CD14-positive monocyte (primary cell): ENCODE measurements at regions not wholly inside any gene's neighbourhood (a gene's known extent, or its start where the extent isn't known, plus 50 kb on each side); places are given as distances from the start of the nearest gene placed in this dataset.

Source experiments
- DNase-seq, 3 donors: peaks; one replicate each; pipeline ENCODE4 v3.0.0-alpha.2; 2011 to 2022
- H2AFZ ChIP-seq: 2 replicates; pipeline ENCODE4 v1.6.0; 2012; ENCODE audit warnings: mild to moderate bottlenecking, low read depth, low read length, inconsistent platforms; ENCODE audit not compliant: insufficient read depth, poor library complexity, severe bottlenecking
- H3K27ac ChIP-seq, 2 donors: 1 replicate in 1 of 2; 2 replicates in 1 of 2; pipeline ENCODE4 v1.5.1; 2012 to 2013; ENCODE audit warnings: low read length in 2 of 2, control low read depth in 1 of 2, inconsistent platforms in 1 of 2, low read depth in 1 of 2, mild to moderate bottlenecking in 1 of 2
- H3K27me3 ChIP-seq, 2 donors: one replicate each; pipeline versions ENCODE4 v1.6.0 to v1.6.1; 2011 to 2013; ENCODE audit warnings: low read length in 2 of 2; ENCODE audit not compliant: control insufficient read depth in 2 of 2, insufficient read depth in 2 of 2
- H3K36me3 ChIP-seq, 2 donors: replicated peaks in 1 of 2; 1 replicate in 1 of 2; 2 replicates in 1 of 2; pipeline versions ENCODE4 v1.5.1 to v1.6.1; 2012 to 2013; ENCODE audit warnings: low read length in 2 of 2, control low read depth in 1 of 2, inconsistent platforms in 1 of 2, mild to moderate bottlenecking in 1 of 2; ENCODE audit not compliant: insufficient read depth in 2 of 2, control insufficient read depth in 1 of 2
- H3K4me1 ChIP-seq, 2 donors: 1 replicate in 1 of 2; 2 replicates in 1 of 2; pipeline versions ENCODE4 v1.5.1 to v1.6.1; 2012 to 2013; ENCODE audit warnings: low read length in 2 of 2, control low read depth in 1 of 2, inconsistent platforms in 1 of 2, mild to moderate bottlenecking in 1 of 2, moderate library complexity in 1 of 2; ENCODE audit not compliant: insufficient read depth in 2 of 2, control insufficient read depth in 1 of 2
- H3K4me2 ChIP-seq: replicated peaks from 2 replicates; pipeline ENCODE3; 2012; ENCODE audit warnings: low read length, moderate library complexity, mild to moderate bottlenecking; ENCODE audit not compliant: poor library complexity, severe bottlenecking; ENCODE audit errors: extremely low read depth
- H3K4me3 ChIP-seq, 3 experiments: fragments of 200-600 bp in 1 of 3; sonication (generic) in 1 of 3; replicated peaks in 1 of 3; 1 replicate in 2 of 3; 2 replicates in 1 of 3; pipeline ENCODE4 v1.5.1; 2011 to 2013; ENCODE audit warnings: low read length in 3 of 3, mild to moderate bottlenecking in 3 of 3, control low read depth in 2 of 3, low read depth in 2 of 3, inconsistent platforms in 1 of 3, moderate library complexity in 1 of 3
- H3K79me2 ChIP-seq: 2 replicates; pipeline ENCODE4 v1.6.0; 2012; ENCODE audit warnings: mild to moderate bottlenecking, control low read depth, inconsistent platforms, low read length, moderate library complexity; ENCODE audit not compliant: insufficient read depth
- H3K9ac ChIP-seq: 2 replicates; pipeline ENCODE4 v1.6.0; 2017; ENCODE audit warnings: low read length, mild to moderate bottlenecking; ENCODE audit not compliant: insufficient read depth, poor library complexity, severe bottlenecking
- H3K9me3 ChIP-seq, 2 donors: replicated peaks in 1 of 2; 1 replicate in 1 of 2; 2 replicates in 1 of 2; pipeline versions ENCODE4 v1.5.1 to v1.6.1; 2012 to 2013; ENCODE audit warnings: low read length in 2 of 2, control low read depth in 1 of 2; ENCODE audit not compliant: control insufficient read depth in 1 of 2, insufficient read depth in 1 of 2
- H4K20me1 ChIP-seq: 2 replicates; pipeline ENCODE4 v1.6.0; 2012; ENCODE audit warnings: mild to moderate bottlenecking, low read length, control low read depth, moderate library complexity; ENCODE audit not compliant: insufficient read depth
- H3K27ac Mint-ChIP-seq, 7 donors: one replicate each; pipeline ENCODE4 v1.8.0; 2020; ENCODE audit warnings: mild to moderate bottlenecking in 7 of 7, mixed read lengths in 7 of 7, moderate library complexity in 6 of 7, inconsistent platforms in 2 of 7
- H3K27me3 Mint-ChIP-seq, 3 donors: one replicate each; pipeline ENCODE4 v1.8.0; 2021 to 2022; ENCODE audit warnings: low read depth in 3 of 3, mild to moderate bottlenecking in 3 of 3, mixed read lengths in 3 of 3, moderate library complexity in 3 of 3, inconsistent platforms in 1 of 3
- H3K36me3 Mint-ChIP-seq, 2 donors: one replicate each; pipeline ENCODE4 v1.8.0; 2020; ENCODE audit warnings: mixed read lengths in 2 of 2, inconsistent platforms in 1 of 2, mild to moderate bottlenecking in 1 of 2
- H3K4me1 Mint-ChIP-seq: one replicate; pipeline ENCODE4 v1.8.0; 2020; ENCODE audit warnings: mild to moderate bottlenecking, mixed read lengths
- H3K4me3 Mint-ChIP-seq, 2 donors: one replicate each; pipeline ENCODE4 v1.8.0; 2020; ENCODE audit warnings: mild to moderate bottlenecking in 2 of 2, mixed read lengths in 2 of 2, moderate library complexity in 1 of 2
- H3K9me3 Mint-ChIP-seq, 7 donors: one replicate each; pipeline ENCODE4 v1.8.0; 2020 to 2022; ENCODE audit warnings: mixed read lengths in 7 of 7, mild to moderate bottlenecking in 6 of 7, moderate library complexity in 6 of 7, inconsistent platforms in 2 of 7
- WGBS: methylation state at CpG from one replicate; pipeline ENCODE4 v1.1.5; 2013; ENCODE audit warnings: missing lambda C conversion rate; ENCODE audit not compliant: insufficient coverage; 5-methylcytosine and 5-hydroxymethylcytosine counted together
- intact Hi-C, 2 donors: fragments of 100-400 bp; cut with micrococcal nuclease; formaldehyde crosslinking; loops; one replicate each; pipeline versions ENCODE4 v1.15.0 to v1.15.1; 2023
- TF ChIP-seq, protein P1 (sequence below): fragments of 200-600 bp; IDR thresholded peaks from one replicate; pipeline ENCODE4 v1.8.0; 2022; ENCODE audit warnings: antibody characterized with exemption, mild to moderate bottlenecking

DNA sequence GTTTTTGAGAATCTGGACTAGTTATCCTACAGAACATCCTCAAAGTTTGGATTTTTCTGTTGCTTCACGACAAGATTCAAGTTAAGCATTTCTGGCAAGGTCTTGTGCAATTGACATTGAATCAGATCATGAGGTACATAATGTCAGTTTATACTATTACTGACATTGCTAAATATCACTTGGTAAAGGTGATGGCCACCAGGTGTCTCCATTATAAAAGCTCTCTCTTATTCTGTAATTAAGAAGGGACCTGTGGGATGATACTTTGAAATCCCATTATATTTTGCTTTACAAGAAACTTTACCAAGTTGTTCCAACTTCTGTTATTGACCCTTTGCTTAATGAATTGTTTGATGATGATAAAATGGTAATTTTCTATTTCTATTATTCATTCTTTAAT is 131.0 kb upstream of the ASTN2 start:
- Histone ChIP-seq H3K36me3 (no peaks in the 10 kb centered on the region), H3K27ac (no peak overlapping the region), H2AFZ (no peak overlapping the region), H3K79me2 (no peaks in the 10 kb centered on the region), H3K9me3 (no peaks in the 10 kb centered on the region), H3K4me1 (no peaks in the 10 kb centered on the region), H3K9ac (no peak overlapping the region), H3K4me2 (no peak overlapping the region), H3K4me3 (no peak overlapping the region), H3K27me3 (no peaks in the 10 kb centered on the region), H4K20me1 (no peaks in the 10 kb centered on the region)
- Mint-ChIP-seq H3K9me3 (peaks cover 0 to 5% (median 0%) of the 10 kb centered on the region in 7 donors), H3K4me3 (no peak overlapping the region), H3K4me1 (no peaks in the 10 kb centered on the region), H3K27me3 (peaks cover 4 to 9% (median 7%) of the 10 kb centered on the region in 3 donors), H3K27ac (no peak overlapping the region), H3K36me3 (no peaks in the 10 kb centered on the region)
- intact Hi-C loops, result no loop called here
- TF ChIP-seq, protein P1, sequence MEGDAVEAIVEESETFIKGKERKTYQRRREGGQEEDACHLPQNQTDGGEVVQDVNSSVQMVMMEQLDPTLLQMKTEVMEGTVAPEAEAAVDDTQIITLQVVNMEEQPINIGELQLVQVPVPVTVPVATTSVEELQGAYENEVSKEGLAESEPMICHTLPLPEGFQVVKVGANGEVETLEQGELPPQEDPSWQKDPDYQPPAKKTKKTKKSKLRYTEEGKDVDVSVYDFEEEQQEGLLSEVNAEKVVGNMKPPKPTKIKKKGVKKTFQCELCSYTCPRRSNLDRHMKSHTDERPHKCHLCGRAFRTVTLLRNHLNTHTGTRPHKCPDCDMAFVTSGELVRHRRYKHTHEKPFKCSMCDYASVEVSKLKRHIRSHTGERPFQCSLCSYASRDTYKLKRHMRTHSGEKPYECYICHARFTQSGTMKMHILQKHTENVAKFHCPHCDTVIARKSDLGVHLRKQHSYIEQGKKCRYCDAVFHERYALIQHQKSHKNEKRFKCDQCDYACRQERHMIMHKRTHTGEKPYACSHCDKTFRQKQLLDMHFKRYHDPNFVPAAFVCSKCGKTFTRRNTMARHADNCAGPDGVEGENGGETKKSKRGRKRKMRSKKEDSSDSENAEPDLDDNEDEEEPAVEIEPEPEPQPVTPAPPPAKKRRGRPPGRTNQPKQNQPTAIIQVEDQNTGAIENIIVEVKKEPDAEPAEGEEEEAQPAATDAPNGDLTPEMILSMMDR, result no peak
- DNase-seq, result no peak
- WGBS, result no CpG with 5 or more reads among the region's 1 CpG

DNA sequence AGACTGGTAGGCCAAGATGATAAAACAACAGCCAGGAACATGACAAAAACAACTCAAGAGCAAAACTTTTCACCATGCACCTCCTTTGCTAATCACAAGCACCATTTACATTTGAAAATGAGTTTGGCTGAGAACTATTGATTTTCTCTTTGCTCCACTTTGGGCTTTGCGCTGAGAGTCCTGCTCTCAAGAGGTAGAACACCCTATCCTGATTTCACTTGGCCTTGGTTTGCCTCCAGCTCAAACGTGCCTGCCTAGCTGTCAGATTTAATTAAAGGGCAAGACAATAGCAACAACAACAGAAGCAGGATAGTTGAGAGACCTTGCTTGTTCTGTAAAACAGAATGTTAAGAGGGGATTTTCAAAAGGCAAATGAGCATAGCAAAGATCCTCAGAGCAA is 128.2 kb upstream of the ASTN2 start:
- no peaks in the 10 kb centered on the region for H3K36me3 Mint-ChIP-seq
- DNase-seq, result no peak
- H3K27ac Mint-ChIP-seq, result no peak overlapping the region
- H3K4me3 ChIP-seq, result no peak overlapping the region
- peaks cover 4 to 9% (median 7%) of the 10 kb centered on the region in 3 donors for H3K27me3 Mint-ChIP-seq
- no peak overlapping the region for H3K4me2 ChIP-seq
- H3K27ac ChIP-seq, result no peak overlapping the region
- no peak overlapping the region for H3K9ac ChIP-seq
- no peak overlapping the region for H3K4me3 Mint-ChIP-seq
- TF ChIP-seq, protein P1, result no peak
- peaks cover 0 to 4% (median 0%) of the 10 kb centered on the region in 7 donors for H3K9me3 Mint-ChIP-seq
- H2AFZ ChIP-seq, result no peak overlapping the region
- H4K20me1 ChIP-seq, result no peaks in the 10 kb centered on the region
- no peaks in the 10 kb centered on the region for H3K9me3 ChIP-seq
- no peaks in the 10 kb centered on the region for H3K4me1 Mint-ChIP-seq
- intact Hi-C loops, result no loop called here
- WGBS, result no CpG with 5 or more reads among the region's 2 CpGs
- no peaks in the 10 kb centered on the region for H3K4me1 ChIP-seq
- H3K36me3 ChIP-seq, result no peaks in the 10 kb centered on the region
- H3K79me2 ChIP-seq, result no peaks in the 10 kb centered on the region
- H3K27me3 ChIP-seq, result no peaks in the 10 kb centered on the region
